ENCODE measurements at regions not wholly inside any gene's neighbourhood (a gene's known extent, or its start where the extent isn't known, plus 50 kb on each side); places are given as distances from the start of the nearest gene placed in this dataset.

DNA sequence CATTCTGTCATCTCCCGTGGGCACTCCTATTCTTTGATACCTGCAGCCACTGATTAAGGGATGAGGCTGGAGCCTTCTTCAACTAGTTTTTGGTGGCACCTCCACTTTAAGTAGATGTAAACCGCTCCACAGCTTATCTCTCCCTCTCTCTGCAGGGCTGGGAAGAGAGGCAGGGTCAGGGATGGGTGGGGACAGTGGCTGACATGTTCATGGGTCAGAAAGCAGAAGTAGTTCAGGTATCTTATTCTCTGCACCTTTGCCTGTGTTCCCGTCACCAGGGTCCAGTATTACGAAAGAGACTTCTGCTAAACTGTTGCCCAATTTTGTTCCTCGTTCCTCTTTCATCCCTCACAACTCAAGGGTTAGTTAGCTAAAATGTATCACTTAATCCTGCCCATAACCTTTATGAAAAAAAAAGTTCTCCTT lies 51.7 kb upstream of the EDEM3 start:
- TF ChIP-seq CTCF (IDR thresholded peaks at IDR 0.05; ENCODE audit: control extremely low read depth in 1 of 3, insufficient read depth in 1 of 3, low read depth in 1 of 3, low read length in 3 of 3) (no peak), EZH2 (IDR thresholded peaks at IDR 0.05; ENCODE audit: low read depth, low read length, severe bottlenecking) (no peak), SIN3A (conservative IDR thresholded peaks at IDR 0.05 in 1 of 2, IDR thresholded peaks at IDR 0.05 in 1 of 2; ENCODE audit: low read depth in 1 of 2, low read length in 2 of 2) (no peak), ZNF274 (IDR thresholded peaks at IDR 0.05; ENCODE audit: borderline replicate concordance, extremely low read depth, low read length) (no peak), POLR2AphosphoS5 (IDR thresholded peaks at IDR 0.05; ENCODE audit: low read depth, low read length) (no peak), POLR2A (IDR thresholded peaks at IDR 0.05; ENCODE audit: control extremely low read depth in 1 of 2, low read depth in 2 of 2, low read length in 2 of 2) (no peak), CEBPB (IDR thresholded peaks at IDR 0.05; ENCODE audit: low read depth, low read length) (no peak), TAF1 (IDR thresholded peaks at IDR 0.05; ENCODE audit: low read depth, low read length) (no peak)
